HepG2 (cell line): ENCODE measurements at regions not wholly inside any gene's neighbourhood (a gene's known extent, or its start where the extent isn't known, plus 50 kb on each side); places are given as distances from the start of the nearest gene placed in this dataset.
"Not testable (repeated sequence)": the region's sequence is repeated elsewhere in the genome, so short reads cannot be mapped to it uniquely, and the experiment has no call there.

ENCODE experiments used
- ATAC-seq: fragments of 200-7000 bp; cut with Tn5 transposase; 3 replicates; pipeline ENCODE4 v1.9.1; 2020; ENCODE audit warnings: mild to moderate bottlenecking, moderate library complexity
- BruUV-seq: library from RNA; stranded (reverse); fragments of 400-500 nt; replicated peaks from 2 replicates; lab custom pipeline; 2021; lab: Mats Ljungman, UMichigan
- CTCF ChIA-PET: fragments of 300-600 bp; formaldehyde crosslinking; extraction: SDS; loops from one replicate; lab custom pipeline; 2021; ENCODE audit warnings: low total read pairs, inconsistent platforms, low intra/inter-chr PET ratio; lab: Yijun Ruan, JAX
- POLR2A ChIA-PET: fragments of 350-600 bp; sonication (Branson Sonifier 250); formaldehyde crosslinking; loops from one replicate; lab custom pipeline; 2020; ENCODE audit warnings: antibody characterized with exemption, inconsistent platforms; lab: Yijun Ruan, JAX
- DNase-seq: peaks from one replicate; pipeline ENCODE4 v3.0.0-alpha.2; 2015; ENCODE audit warnings: low spot score
- FAIRE-seq: peaks from 3 replicates; lab custom pipeline; 2011; peaks lifted over from hg19 to GRCh38; lab: Jason Lieb, UNC
- H2AFZ ChIP-seq: one replicate; pipeline ENCODE4 v1.6.1; 2011; ENCODE audit warnings: low read length, inconsistent platforms
- H3K27ac ChIP-seq: fragments of 300-600 bp; 3 replicates; pipeline ENCODE4 v1.8.0; 2011; ENCODE audit warnings: mixed run types, mild to moderate bottlenecking, mixed read lengths, low read length, inconsistent platforms; ENCODE audit not compliant: insufficient read depth; ENCODE audit errors: extremely low read length
- H3K27me3 ChIP-seq, 2 experiments: fragments of 200-600 bp in 1 of 2; 2 replicates in 1 of 2; 3 replicates in 1 of 2; pipeline versions ENCODE4 v1.6.0 to v1.8.0; 2011; ENCODE audit warnings: low read length in 2 of 2, mild to moderate bottlenecking in 2 of 2, moderate library complexity in 2 of 2, inconsistent platforms in 1 of 2; ENCODE audit not compliant: insufficient read depth in 2 of 2, control insufficient read depth in 1 of 2
- H3K36me3 ChIP-seq, 2 experiments: fragments of 200-600 bp in 1 of 2; replicated peaks in 1 of 2; 2 replicates in 1 of 2; 3 replicates in 1 of 2; pipeline versions ENCODE4 v1.5.1 to v1.8.0; 2011; ENCODE audit warnings: low read length in 2 of 2, inconsistent platforms in 1 of 2; ENCODE audit not compliant: insufficient read depth in 2 of 2, control insufficient read depth in 1 of 2
- H3K4me1 ChIP-seq: 2 replicates; pipeline ENCODE4 v1.5.1; 2012; ENCODE audit warnings: low read length, inconsistent platforms; ENCODE audit not compliant: insufficient read depth
- H3K4me2 ChIP-seq: 2 replicates; pipeline ENCODE4 v1.6.0; 2011; ENCODE audit warnings: low read depth, low read length, inconsistent platforms
- H3K4me3 ChIP-seq, 3 experiments: fragments of 200-600 bp in 1 of 3; sonication (generic), shearing (Covaris generic) in 1 of 3; replicated peaks in 1 of 3; 2 replicates each; pipeline ENCODE4 v1.5.1; 2011 to 2016; ENCODE audit warnings: low read length in 3 of 3, inconsistent platforms in 2 of 3, low read depth in 2 of 3, mild to moderate bottlenecking in 2 of 3, control low read depth in 1 of 3, mixed read lengths in 1 of 3; ENCODE audit not compliant: insufficient read depth in 1 of 3
- H3K79me2 ChIP-seq: one replicate; pipeline ENCODE4 v1.6.1; 2011; ENCODE audit warnings: low read length, inconsistent platforms; ENCODE audit not compliant: insufficient read depth
- H3K9ac ChIP-seq: 2 replicates; pipeline ENCODE4 v1.6.0; 2011; ENCODE audit warnings: mild to moderate bottlenecking, low read depth, low read length, inconsistent platforms; ENCODE audit not compliant: insufficient read depth
- H3K9me3 ChIP-seq: 2 replicates; pipeline ENCODE4 v1.5.1; 2012; ENCODE audit warnings: mild to moderate bottlenecking, low read length
- H4K20me1 ChIP-seq: 2 replicates; pipeline ENCODE4 v1.6.0; 2011; ENCODE audit warnings: inconsistent platforms, mild to moderate bottlenecking, low read length, moderate library complexity; ENCODE audit not compliant: insufficient read depth
- CENPT ChIP-seq: sonication (generic); formaldehyde crosslinking; IDR thresholded peaks from 2 replicates; pipeline ENCODE4 v1.8.0; 2022; ENCODE audit warnings: low read depth, mild to moderate bottlenecking, moderate library complexity, missing genetic modification reagents
- FOSL1 ChIP-seq: sonication (generic); formaldehyde crosslinking; IDR thresholded peaks from 2 replicates; pipeline ENCODE4 v1.9.0; 2021; ENCODE audit warnings: missing genetic modification reagents, borderline replicate concordance
- FOXP1 ChIP-seq, 2 experiments: fragments of 450-650 bp in 1 of 2; IDR thresholded peaks; 2 replicates each; pipeline ENCODE4 v1.6.1; 2017 to 2018; ENCODE audit warnings: antibody characterized with exemption in 1 of 2
- HDAC2 ChIP-seq: sonication (generic); formaldehyde crosslinking; IDR thresholded peaks from 2 replicates; pipeline ENCODE4 v1.4.0; 2020; ENCODE audit warnings: missing genetic modification reagents
- HOXA3 ChIP-seq: sonication (generic); formaldehyde crosslinking; IDR thresholded peaks from 2 replicates; pipeline ENCODE4 v1.5.0; 2020; ENCODE audit warnings: missing genetic modification reagents
- IKZF1 ChIP-seq: fragments of 450-650 bp; IDR thresholded peaks from 2 replicates; pipeline ENCODE4 v1.7.1; 2016
- MTA1 ChIP-seq: sonication (generic); formaldehyde crosslinking; IDR thresholded peaks from 2 replicates; pipeline ENCODE4 v1.4.0; 2020; ENCODE audit warnings: missing genetic modification reagents, mild to moderate bottlenecking, borderline replicate concordance
- ZBTB33 ChIP-seq: sonication (generic); formaldehyde crosslinking; IDR thresholded peaks from 2 replicates; pipeline ENCODE4 v1.4.0; 2020; ENCODE audit warnings: missing genetic modification reagents
- ZFY ChIP-seq: sonication (generic); formaldehyde crosslinking; IDR thresholded peaks from 2 replicates; pipeline ENCODE4 v1.4.0; 2020; ENCODE audit warnings: missing genetic modification reagents
- ZNF180 ChIP-seq: sonication (generic); formaldehyde crosslinking; IDR thresholded peaks from 2 replicates; pipeline ENCODE4 v1.4.0; 2020; ENCODE audit warnings: low read depth, missing genetic modification reagents, borderline replicate concordance
- ZNF235 ChIP-seq: sonication (generic); formaldehyde crosslinking; IDR thresholded peaks from 2 replicates; pipeline ENCODE4 v1.8.1; 2023; ENCODE audit warnings: mild to moderate bottlenecking, missing genetic modification reagents, borderline replicate concordance
- ZNF576 ChIP-seq: sonication (generic); formaldehyde crosslinking; IDR thresholded peaks from 2 replicates; pipeline ENCODE4 v1.4.0; 2020; ENCODE audit warnings: mild to moderate bottlenecking, missing genetic modification reagents
- WGBS: methylation state at CpG from one replicate; pipeline ENCODE4 v1.1.6; 2017; ENCODE audit warnings: low lambda C conversion rate; 5-methylcytosine and 5-hydroxymethylcytosine counted together
- in situ Hi-C: cut with HindIII; loops from 2 replicates; pipeline ENCODE4 v1.10.0; 2017; ENCODE audit warnings: low pct_unique_long_range_greater_than_20kb; ENCODE audit not compliant: extremely low pct_ligation_motif_present
- intact Hi-C: fragments of 100-400 bp; cut with micrococcal nuclease; formaldehyde crosslinking; loops from one replicate; pipeline ENCODE4 v1.10.0; 2022; ENCODE audit not compliant: unreplicated experiment

- H3K4me2 ChIP-seq; DNase-seq; H3K36me3 ChIP-seq; H4K20me1 ChIP-seq; FAIRE-seq; BruUV-seq; intact Hi-C loops; H3K9me3 ChIP-seq; H3K27ac ChIP-seq; ATAC-seq; CTCF ChIA-PET; H3K4me3 ChIP-seq; H3K9ac ChIP-seq; H2AFZ ChIP-seq; H3K27me3 ChIP-seq; TF ChIP-seq FOXP1 (CRISPR knock-in tag; IDR thresholded peaks at IDR 0.05): not testable (repeated sequence)
- POLR2A ChIA-PET: interaction anchor here (1.3 kb wide), 1 partner anchor 12 kb away, joined by 3 read pairs; no protein-coding TSS in a partner anchor
- WGBS: 91% methylated on average over 20 of the region's 20 CpGs
- Histone ChIP-seq H3K4me1 (peaks cover 74% of the 10 kb centered on the region), H3K79me2 (peaks cover 21% of the 10 kb centered on the region)
- in situ Hi-C loops: loop anchor here (10.0 kb wide), 1 partner anchor 82 kb away; no protein-coding TSS in a partner anchor
- TF ChIP-seq MTA1 (CRISPR knock-in tag): 0 out of 2 replicates have a peak, but pooled peaks have one; percentile 1
- 0 out of 2 replicates have a peak, but pooled peaks have one; percentile 15 for TF ChIP-seq FOXP1 (IDR thresholded peaks at IDR 0.05)
- TF ChIP-seq CENPT (CRISPR knock-in tag): peak; percentile 10; the same call in 1 of the 2 replicates
- 0 out of 2 replicates have a peak, but pooled peaks have one; percentile 21 for TF ChIP-seq ZFY
- 0 out of 2 replicates have a peak, but pooled peaks have one; percentile 25 for TF ChIP-seq ZNF235
- 0 out of 2 replicates have a peak, but pooled peaks have one; percentile 15 for TF ChIP-seq HOXA3 (CRISPR knock-in tag)
- TF ChIP-seq ZBTB33: peak; percentile 69
- peak; percentile 1; the same call in 1 of the 2 replicates for TF ChIP-seq HDAC2
- 0 out of 2 replicates have a peak, but pooled peaks have one; percentile 22 for TF ChIP-seq FOSL1 (CRISPR knock-in tag)
- TF ChIP-seq ZNF180 (CRISPR knock-in tag): peak; percentile 35; the same call in 1 of the 2 replicates
- TF ChIP-seq ZNF576 (CRISPR knock-in tag): 0 out of 2 replicates have a peak, but pooled peaks have one; percentile 18
- TF ChIP-seq IKZF1: peak; percentile 82; the same call in 1 of the 2 replicates
Measured at GRCh38 chr16:21522846-21523245, 76.5 kb upstream of the METTL9 start.
